Endothelial cell of umbilical vein (primary cell): ENCODE measurements at regions not wholly inside any gene's neighbourhood (a gene's known extent, or its start where the extent isn't known, plus 50 kb on each side); places are given as distances from the start of the nearest gene placed in this dataset.

Experiments
- BruUV-seq: library from RNA; stranded (reverse); fragments of 400-500 nt; replicated peaks from 2 replicates; lab custom pipeline; 2021; lab: Mats Ljungman, UMichigan
- CTCF ChIA-PET: fragments of 300-600, 350-600 bp; sonication (Branson Sonifier 250); formaldehyde crosslinking; loops from one replicate; lab custom pipeline; 2021; ENCODE audit warnings: antibody characterized with exemption, inconsistent platforms; lab: Charles Lee
- POLR2A ChIA-PET: fragments of 300-600, 350-600 bp; sonication (Branson Sonifier 250); formaldehyde crosslinking; loops from one replicate; lab custom pipeline; 2021; ENCODE audit warnings: antibody characterized with exemption, inconsistent platforms; lab: Charles Lee
- DNase-seq: peaks from one replicate; pipeline ENCODE4 v3.0.0-alpha.2; 2011; ENCODE audit warnings: low read depth, low spot score
- FAIRE-seq: peaks from 2 replicates; lab custom pipeline; 2011; peaks lifted over from hg19 to GRCh38; lab: Jason Lieb, UNC
- H2AFZ ChIP-seq: 2 replicates; pipeline ENCODE4 v1.6.0; 2012; ENCODE audit warnings: low read depth, low read length, control low read depth, inconsistent platforms
- H3K27ac ChIP-seq: 2 replicates; pipeline ENCODE4 v1.5.1; 2011; ENCODE audit warnings: low read depth, mild to moderate bottlenecking, control low read depth, low read length, moderate library complexity; ENCODE audit not compliant: insufficient read depth
- H3K27me3 ChIP-seq, 2 experiments: 2 replicates each; pipeline versions ENCODE4 v1.6.0 to v1.6.1; 2011; ENCODE audit warnings: low read length in 2 of 2, mixed read lengths in 1 of 2; ENCODE audit not compliant: control insufficient read depth in 2 of 2, insufficient read depth in 2 of 2
- H3K36me3 ChIP-seq, 2 experiments: 2 replicates in 1 of 2; 3 replicates in 1 of 2; pipeline ENCODE4 v1.5.1; 2011; ENCODE audit warnings: low read length in 2 of 2, mild to moderate bottlenecking in 1 of 2, moderate library complexity in 1 of 2; ENCODE audit not compliant: control insufficient read depth in 2 of 2, insufficient read depth in 2 of 2; ENCODE audit errors: extremely low read depth in 1 of 2
- H3K4me1 ChIP-seq: 3 replicates; pipeline ENCODE4 v1.5.1; 2011; ENCODE audit warnings: mild to moderate bottlenecking, low read length; ENCODE audit not compliant: control insufficient read depth, insufficient read depth; ENCODE audit errors: extremely low read depth
- H3K4me2 ChIP-seq: 2 replicates; pipeline ENCODE4 v1.6.1; 2011; ENCODE audit warnings: low read length, control low read depth, mixed read lengths; ENCODE audit not compliant: insufficient read depth
- H3K4me3 ChIP-seq, 3 experiments: fragments of 200-600 bp in 1 of 3; sonication (generic), shearing (Covaris generic) in 1 of 3; replicated peaks in 1 of 3; 2 replicates each; pipeline ENCODE4 v1.5.1; 2011 to 2016; ENCODE audit warnings: control low read depth in 3 of 3, low read length in 3 of 3, mild to moderate bottlenecking in 2 of 3, inconsistent platforms in 1 of 3, low read depth in 1 of 3, moderate library complexity in 1 of 3; ENCODE audit not compliant: insufficient read depth in 1 of 3
- H3K79me2 ChIP-seq: 2 replicates; pipeline ENCODE4 v1.6.0; 2012; ENCODE audit warnings: low read length, inconsistent platforms; ENCODE audit not compliant: control insufficient read depth, insufficient read depth
- H3K9ac ChIP-seq: replicated peaks from 2 replicates; pipeline ENCODE3; 2011; ENCODE audit warnings: low read length, control low read depth; ENCODE audit not compliant: insufficient read depth; ENCODE audit errors: extremely low read depth
- H3K9me1 ChIP-seq: replicated peaks from 3 replicates; pipeline ENCODE4 v1.6.0; 2011; ENCODE audit warnings: mild to moderate bottlenecking, low read length; ENCODE audit not compliant: control insufficient read depth, insufficient read depth; ENCODE audit errors: extremely low read depth
- H3K9me3 ChIP-seq: replicated peaks from 2 replicates; pipeline ENCODE4 v1.5.1; 2012; ENCODE audit warnings: low read length, inconsistent platforms; ENCODE audit not compliant: control insufficient read depth, insufficient read depth
- H4K20me1 ChIP-seq: replicated peaks from 2 replicates; pipeline ENCODE3; 2011; ENCODE audit warnings: mild to moderate bottlenecking, low read length; ENCODE audit not compliant: control insufficient read depth, insufficient read depth; ENCODE audit errors: extremely low read depth
- EZH2 ChIP-seq: IDR thresholded peaks from 2 replicates; pipeline ENCODE4 v1.6.1; 2012; ENCODE audit warnings: borderline replicate concordance, low read depth, mild to moderate bottlenecking, moderate library complexity, low read length, inconsistent platforms; ENCODE audit not compliant: severe bottlenecking
- FOS ChIP-seq: IDR thresholded peaks from 2 replicates; pipeline ENCODE4 v1.6.1; 2011; ENCODE audit warnings: mild to moderate bottlenecking, low read length, moderate library complexity, borderline replicate concordance; ENCODE audit not compliant: insufficient read depth
- GATA2 ChIP-seq: IDR thresholded peaks from 2 replicates; pipeline ENCODE4 v1.7.0; 2011; ENCODE audit warnings: low read depth, mild to moderate bottlenecking, moderate library complexity, mixed read lengths, low read length; ENCODE audit not compliant: insufficient read length, insufficient read depth
- JUN ChIP-seq: IDR thresholded peaks from 2 replicates; pipeline ENCODE4 v1.6.1; 2011; ENCODE audit warnings: borderline replicate concordance, low read depth; ENCODE audit not compliant: insufficient read length, insufficient read depth
- MYC ChIP-seq: IDR thresholded peaks from one replicate; pipeline ENCODE4 v1.6.1; 2011; ENCODE audit warnings: mild to moderate bottlenecking, low read depth, low read length
- POLR2A ChIP-seq: IDR thresholded peaks from 2 replicates; pipeline ENCODE4 v1.6.1; 2012; ENCODE audit warnings: low read depth, mild to moderate bottlenecking, control low read depth, low read length
- POLR2AphosphoS5 ChIP-seq: IDR thresholded peaks from 2 replicates; pipeline ENCODE4 v1.6.1; 2012; ENCODE audit warnings: low read depth, mild to moderate bottlenecking, control low read depth, low read length, moderate library complexity; ENCODE audit not compliant: insufficient read depth
- dilution Hi-C: fragments of 300-500 bp; cut with MboI; formaldehyde crosslinking; loops from one replicate; pipeline ENCODE4 v1.15.0; 2019; ENCODE audit warnings: low sequenced_read_pairs; ENCODE audit not compliant: extremely low pct_ligation_motif_present
- intact Hi-C: fragments of 100-400 bp; cut with micrococcal nuclease; formaldehyde crosslinking; loops from one replicate; pipeline ENCODE4 v1.10.0; 2022
- TF ChIP-seq, protein P1 (sequence below): IDR thresholded peaks from 2 replicates; pipeline ENCODE4 v1.6.1; 2011; ENCODE audit not compliant: insufficient read depth, insufficient read length

DNA sequence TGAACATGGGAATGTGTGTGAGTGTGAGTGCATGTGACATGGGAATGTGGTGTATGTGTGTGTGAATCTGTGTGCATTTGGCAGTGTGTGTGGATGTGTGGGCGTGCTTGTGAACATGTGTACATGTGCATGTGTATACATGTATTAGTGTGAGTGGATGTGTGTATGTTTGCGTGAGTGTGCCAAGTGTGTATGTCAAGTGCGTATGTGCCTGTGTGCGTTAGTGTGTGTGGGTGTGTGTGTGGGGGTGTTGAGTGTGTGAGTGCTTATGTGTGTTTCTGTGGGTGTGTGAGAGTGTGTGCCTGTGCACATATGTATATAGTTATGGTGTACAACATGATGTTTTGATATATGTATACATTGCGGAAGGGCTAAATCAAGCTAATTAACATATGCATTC, 244.3 kb downstream of the GADD45G start:
- no peak overlapping the region for H3K27ac ChIP-seq
- H3K9me1 ChIP-seq = no peaks in the 10 kb centered on the region
- dilution Hi-C loops = no loop called here
- no peak overlapping the region for H3K4me3 ChIP-seq
- DNase-seq (no peak), FAIRE-seq (no peak)
- no peaks in the 10 kb centered on the region for H3K27me3 ChIP-seq
- H3K4me2 ChIP-seq = no peak overlapping the region
- no peaks in the 10 kb centered on the region for H3K36me3 ChIP-seq
- ChIA-PET POLR2A (no interaction called here), CTCF (interaction anchor here (1.4 kb wide), 1 partner anchor 10 kb away, joined by 3 read pairs; no protein-coding TSS in a partner anchor)
- no peaks in the 10 kb centered on the region for H3K79me2 ChIP-seq
- TF ChIP-seq EZH2 = no peak
- TF ChIP-seq, protein P1, sequence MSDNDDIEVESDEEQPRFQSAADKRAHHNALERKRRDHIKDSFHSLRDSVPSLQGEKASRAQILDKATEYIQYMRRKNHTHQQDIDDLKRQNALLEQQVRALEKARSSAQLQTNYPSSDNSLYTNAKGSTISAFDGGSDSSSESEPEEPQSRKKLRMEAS = no peak
- H3K9ac ChIP-seq = no peak overlapping the region
- BruUV-seq = no TSS peak
- intact Hi-C loops = no loop called here
- no peaks in the 10 kb centered on the region for H3K9me3 ChIP-seq
- no peaks in the 10 kb centered on the region for H4K20me1 ChIP-seq
- no peak overlapping the region for H2AFZ ChIP-seq
- no peaks in the 10 kb centered on the region for H3K4me1 ChIP-seq

DNA sequence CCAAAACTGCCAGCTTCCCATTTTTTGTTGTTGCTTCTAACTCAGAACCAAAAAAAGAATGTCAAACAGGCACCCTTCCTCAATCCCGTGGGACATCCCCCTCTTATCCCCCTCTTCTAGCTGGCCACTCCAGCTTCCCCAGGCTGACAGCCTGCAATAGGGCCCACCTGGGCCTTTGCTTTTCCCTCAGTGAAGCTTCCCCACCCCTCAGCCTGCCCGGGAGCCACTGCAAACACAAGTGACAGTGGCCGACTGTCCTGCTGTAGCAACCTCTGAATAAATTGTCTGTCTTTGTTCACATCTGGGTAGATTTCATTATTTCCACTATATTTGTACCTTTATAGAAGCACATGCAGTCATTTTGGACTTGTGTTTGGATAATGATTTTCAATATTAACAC, 245.3 kb downstream of the GADD45G start:
- no TSS peak for BruUV-seq
- no peak for FAIRE-seq
- Histone ChIP-seq H3K27me3 (no peaks in the 10 kb centered on the region), H3K9ac (no peak overlapping the region), H3K4me2 (no peak overlapping the region), H4K20me1 (no peaks in the 10 kb centered on the region), H3K9me1 (no peaks in the 10 kb centered on the region), H2AFZ (no peak overlapping the region), H3K4me3 (no peak overlapping the region), H3K9me3 (no peaks in the 10 kb centered on the region), H3K4me1 (no peaks in the 10 kb centered on the region), H3K27ac (no peak overlapping the region), H3K79me2 (no peaks in the 10 kb centered on the region), H3K36me3 (no peaks in the 10 kb centered on the region)
- POLR2A ChIA-PET = no interaction called here
- no peak for TF ChIP-seq GATA2
- no peak for TF ChIP-seq FOS
- no peak for TF ChIP-seq JUN
- TF ChIP-seq, protein P1 = no peak
- TF ChIP-seq EZH2 = no peak
- TF ChIP-seq MYC = no peak
- no peak for TF ChIP-seq POLR2A
- TF ChIP-seq POLR2AphosphoS5 = no peak
- no peak for DNase-seq
- dilution Hi-C loops (no loop called here), intact Hi-C loops (no loop called here)
- CTCF ChIA-PET = interaction anchor here (1.4 kb wide), 1 partner anchor 11 kb away, joined by 3 read pairs; no protein-coding TSS in a partner anchor
